ENCODE measurements at regions not wholly inside any gene's neighbourhood (a gene's known extent, or its start where the extent isn't known, plus 50 kb on each side); places are given as distances from the start of the nearest gene placed in this dataset.

- Mint-ChIP-seq H3K4me3 (no peak overlapping the region), H3K27ac (no peak overlapping the region), H3K9me3 (no peaks in the 10 kb centered on the region), H3K36me3 (ENCODE audit: low read depth) (no peaks in the 10 kb centered on the region), H3K27me3 (no peaks in the 10 kb centered on the region), H3K4me1 (no peaks in the 10 kb centered on the region)
- ChIA-PET POLR2A (no interaction called here), CTCF (no interaction called here)
- DNase-seq: no peak
Observed at GRCh38 chr3:106813742-106814141, 563.5 kb upstream of the CCDC54 start.

DNA sequence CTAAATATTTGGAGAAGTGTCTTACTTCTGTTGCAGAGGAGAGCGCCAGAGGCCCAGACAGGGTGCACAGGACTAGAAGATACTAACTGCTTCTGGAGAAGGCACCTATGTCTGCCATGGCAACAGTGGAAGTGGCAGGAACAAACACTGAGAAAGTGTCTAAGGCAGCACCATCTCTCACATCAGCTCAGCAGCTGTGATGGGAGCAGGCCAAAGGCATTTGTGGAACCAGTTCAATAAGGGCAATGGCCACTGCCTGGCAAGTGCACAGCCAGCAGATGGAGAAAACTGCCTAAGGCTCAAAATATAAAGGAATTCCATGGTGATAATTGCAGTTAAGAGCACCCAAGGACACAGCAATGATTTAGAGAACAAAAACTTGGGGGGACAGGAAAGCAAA, 563.0 kb upstream of the CCDC54 start:
- no peak overlapping the region for H3K4me3 Mint-ChIP-seq
- ChIA-PET POLR2A (no interaction called here), CTCF (no interaction called here)
- H3K36me3 Mint-ChIP-seq (ENCODE audit: low read depth): no peaks in the 10 kb centered on the region
- DNase-seq: no peak
- H3K4me1 Mint-ChIP-seq: no peaks in the 10 kb centered on the region
- H3K27ac Mint-ChIP-seq: no peak overlapping the region
- H3K27me3 Mint-ChIP-seq: no peaks in the 10 kb centered on the region
- H3K9me3 Mint-ChIP-seq: no peaks in the 10 kb centered on the region

DNA sequence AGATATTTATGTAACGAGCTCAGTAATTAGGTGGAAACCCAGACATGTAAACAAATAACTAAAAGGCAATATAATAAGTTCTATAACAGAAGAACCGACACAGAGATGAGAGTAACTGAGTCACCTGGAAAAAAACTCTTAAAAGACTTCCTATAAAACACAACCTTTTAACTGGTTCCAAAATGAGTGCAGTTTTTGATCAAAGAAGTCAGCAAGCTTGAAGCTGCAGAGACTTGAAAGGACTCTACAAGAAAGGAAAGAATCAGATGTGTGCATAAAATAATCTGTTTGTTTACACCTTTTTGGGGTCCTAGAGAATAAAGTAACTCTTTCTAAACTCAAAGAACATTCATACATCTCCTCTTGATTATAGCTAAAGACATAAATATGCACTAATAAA, 560.4 kb upstream of the CCDC54 start:
- Mint-ChIP-seq H3K27me3 (no peaks in the 10 kb centered on the region), H3K9me3 (peaks cover 3% of the 10 kb centered on the region), H3K36me3 (ENCODE audit: low read depth) (no peaks in the 10 kb centered on the region), H3K4me3 (no peak overlapping the region), H3K27ac (no peak overlapping the region), H3K4me1 (no peaks in the 10 kb centered on the region)
- no peak for DNase-seq
- ChIA-PET CTCF (no interaction called here), POLR2A (no interaction called here)

- Mint-ChIP-seq H3K4me1 (no peaks in the 10 kb centered on the region), H3K27me3 (no peaks in the 10 kb centered on the region), H3K27ac (no peak overlapping the region), H3K36me3 (ENCODE audit: low read depth) (no peaks in the 10 kb centered on the region), H3K9me3 (peaks cover 3% of the 10 kb centered on the region), H3K4me3 (no peak overlapping the region)
- no peak for DNase-seq
- POLR2A ChIA-PET: no interaction called here
- CTCF ChIA-PET: no interaction called here
Observed at GRCh38 chr3:106817706-106818105, 559.5 kb upstream of the CCDC54 start.

GRCh38 chr3:106819440-106819839, 557.8 kb upstream of the CCDC54 start:
- Mint-ChIP-seq H3K9me3 (peaks cover 3% of the 10 kb centered on the region), H3K4me3 (no peak overlapping the region), H3K27ac (no peak overlapping the region), H3K4me1 (no peaks in the 10 kb centered on the region), H3K27me3 (no peaks in the 10 kb centered on the region), H3K36me3 (ENCODE audit: low read depth) (no peaks in the 10 kb centered on the region)
- POLR2A ChIA-PET: no interaction called here
- no peak for DNase-seq
- CTCF ChIA-PET: no interaction called here

GRCh38 chr3:106820726-106821362, 556.4 kb upstream of the CCDC54 start:
- Mint-ChIP-seq H3K27ac (no peak overlapping the region), H3K36me3 (ENCODE audit: low read depth) (no peaks in the 10 kb centered on the region), H3K27me3 (peaks cover 1% of the 10 kb centered on the region), H3K4me1 (no peaks in the 10 kb centered on the region), H3K9me3 (peaks cover 3% of the 10 kb centered on the region), H3K4me3 (no peak overlapping the region)
- CTCF ChIA-PET: no interaction called here
- POLR2A ChIA-PET: no interaction called here
- DNase-seq: no peak

GRCh38 chr3:106821801-106822200, 555.4 kb upstream of the CCDC54 start:
- ChIA-PET POLR2A (no interaction called here), CTCF (no interaction called here)
- H3K27me3 Mint-ChIP-seq: peaks cover 1% of the 10 kb centered on the region
- H3K36me3 Mint-ChIP-seq (ENCODE audit: low read depth): no peaks in the 10 kb centered on the region
- no peaks in the 10 kb centered on the region for H3K4me1 Mint-ChIP-seq
- no peak for DNase-seq
- no peak overlapping the region for H3K27ac Mint-ChIP-seq
- H3K4me3 Mint-ChIP-seq: no peak overlapping the region
- peaks cover 3% of the 10 kb centered on the region for H3K9me3 Mint-ChIP-seq

GRCh38 chr3:106822204-106822603, 555.0 kb upstream of the CCDC54 start:
- Mint-ChIP-seq H3K27ac (no peak overlapping the region), H3K27me3 (peaks cover 1% of the 10 kb centered on the region), H3K4me1 (peaks cover 3% of the 10 kb centered on the region), H3K36me3 (ENCODE audit: low read depth) (no peaks in the 10 kb centered on the region), H3K4me3 (no peak overlapping the region), H3K9me3 (peaks cover 3% of the 10 kb centered on the region)
- DNase-seq: no peak
- ChIA-PET POLR2A (no interaction called here), CTCF (no interaction called here)

GRCh38 chr3:106823701-106824100, 553.5 kb upstream of the CCDC54 start:
- ChIA-PET POLR2A (no interaction called here), CTCF (no interaction called here)
- H3K36me3 Mint-ChIP-seq (ENCODE audit: low read depth): no peaks in the 10 kb centered on the region
- no peak overlapping the region for H3K4me3 Mint-ChIP-seq
- no peak for DNase-seq
- H3K4me1 Mint-ChIP-seq: peaks cover 5% of the 10 kb centered on the region
- peaks cover 3% of the 10 kb centered on the region for H3K9me3 Mint-ChIP-seq
- H3K27me3 Mint-ChIP-seq: peaks cover 1% of the 10 kb centered on the region
- H3K27ac Mint-ChIP-seq: no peak overlapping the region

DNA sequence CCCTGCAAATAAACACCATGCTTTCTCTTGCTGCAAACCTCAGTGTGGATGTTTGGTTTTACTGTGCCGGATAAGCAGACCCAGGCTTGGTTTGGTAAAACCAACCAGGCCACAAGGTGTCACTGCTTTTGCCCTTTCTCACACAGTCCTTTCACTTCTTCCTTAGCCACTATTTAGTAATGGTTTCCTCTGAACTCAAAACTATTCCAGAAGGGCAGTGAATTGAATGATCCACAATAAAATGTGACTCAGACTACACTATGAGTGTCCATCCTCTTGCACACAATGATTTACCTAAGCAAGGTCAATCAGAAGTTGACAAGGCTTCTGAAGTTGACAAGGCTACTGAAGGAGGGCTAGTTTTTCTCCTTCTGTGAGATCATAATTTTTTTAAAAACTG, 552.4 kb upstream of the CCDC54 start:
- no peak for DNase-seq
- Mint-ChIP-seq H3K27ac (no peak overlapping the region), H3K4me1 (peaks cover 5% of the 10 kb centered on the region), H3K9me3 (peaks cover 3% of the 10 kb centered on the region), H3K27me3 (peaks cover 1% of the 10 kb centered on the region), H3K4me3 (no peak overlapping the region), H3K36me3 (ENCODE audit: low read depth) (no peaks in the 10 kb centered on the region)
- POLR2A ChIA-PET: no interaction called here
- CTCF ChIA-PET: no interaction called here

DNA sequence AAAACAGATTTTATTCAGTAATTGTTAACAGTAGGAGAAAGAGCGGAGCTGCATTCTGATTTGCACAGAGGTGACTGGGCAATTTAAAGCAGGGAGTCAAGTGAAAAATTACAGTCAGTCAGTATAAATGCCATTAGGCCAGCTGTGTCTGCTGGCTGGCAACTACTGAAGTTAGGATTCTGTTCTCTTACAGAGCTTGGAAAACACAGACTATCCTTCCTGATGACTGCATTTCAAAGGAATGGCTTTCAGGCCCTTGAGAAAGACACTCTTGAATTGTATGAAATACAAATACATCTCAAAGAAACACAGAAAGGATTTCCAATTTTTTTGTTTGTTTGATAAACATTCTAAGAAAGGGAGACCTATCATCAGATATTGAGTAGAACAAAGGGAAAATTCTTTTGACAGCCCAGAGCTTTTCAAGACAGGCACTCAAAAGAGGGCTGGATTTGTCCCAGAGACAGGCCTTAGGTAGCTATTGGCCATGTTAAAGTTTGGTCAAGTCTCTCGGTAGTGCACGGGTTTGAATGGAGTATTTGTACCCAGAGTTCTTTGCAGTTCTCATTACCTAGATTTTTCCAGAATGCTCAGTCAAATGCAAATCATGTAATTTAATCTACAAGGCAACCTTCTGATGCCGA, 551.2 kb upstream of the CCDC54 start:
- ChIA-PET CTCF (no interaction called here), POLR2A (no interaction called here)
- Mint-ChIP-seq H3K27ac (no peak overlapping the region), H3K4me3 (no peak overlapping the region), H3K4me1 (peaks cover 5% of the 10 kb centered on the region), H3K9me3 (peaks cover 1% of the 10 kb centered on the region), H3K27me3 (peaks cover 1% of the 10 kb centered on the region), H3K36me3 (ENCODE audit: low read depth) (no peaks in the 10 kb centered on the region)
- DNase-seq: no peak

DNA sequence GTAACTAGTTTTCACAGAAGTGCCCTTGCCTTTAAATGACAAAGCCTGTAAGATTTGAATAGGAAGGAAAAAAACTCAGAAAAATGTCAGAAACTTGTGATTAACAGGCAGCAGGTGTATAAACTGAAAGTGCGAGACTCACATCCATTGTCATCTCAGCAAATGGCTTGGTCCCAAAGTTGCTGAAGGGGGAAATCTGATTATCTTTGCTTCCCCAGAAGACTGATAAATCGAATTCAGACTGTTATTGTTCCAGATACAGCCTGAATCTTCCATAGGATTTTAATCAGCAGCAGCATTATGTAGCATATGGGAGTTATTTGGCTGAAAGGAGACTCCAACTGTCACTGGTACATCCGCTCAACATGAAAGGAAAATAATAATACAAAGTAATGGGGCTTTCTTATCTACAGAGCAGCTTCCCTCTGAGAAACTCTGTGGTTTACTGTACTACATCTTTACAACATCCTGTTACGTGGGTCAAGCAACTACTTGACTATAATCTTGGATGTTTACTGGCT, 550.4 kb upstream of the CCDC54 start:
- POLR2A ChIA-PET: interaction anchor here (0.6 kb wide), 1 partner anchor 1648 kb away, joined by 3 read pairs; no protein-coding TSS in a partner anchor
- peaks cover 5% of the 10 kb centered on the region for H3K4me1 Mint-ChIP-seq
- H3K36me3 Mint-ChIP-seq (ENCODE audit: low read depth): no peaks in the 10 kb centered on the region
- no peak for DNase-seq
- CTCF ChIA-PET: no interaction called here
- no peak overlapping the region for H3K27ac Mint-ChIP-seq
- no peak overlapping the region for H3K4me3 Mint-ChIP-seq
- peaks cover 1% of the 10 kb centered on the region for H3K27me3 Mint-ChIP-seq
- peaks cover 5% of the 10 kb centered on the region for H3K9me3 Mint-ChIP-seq

DNA sequence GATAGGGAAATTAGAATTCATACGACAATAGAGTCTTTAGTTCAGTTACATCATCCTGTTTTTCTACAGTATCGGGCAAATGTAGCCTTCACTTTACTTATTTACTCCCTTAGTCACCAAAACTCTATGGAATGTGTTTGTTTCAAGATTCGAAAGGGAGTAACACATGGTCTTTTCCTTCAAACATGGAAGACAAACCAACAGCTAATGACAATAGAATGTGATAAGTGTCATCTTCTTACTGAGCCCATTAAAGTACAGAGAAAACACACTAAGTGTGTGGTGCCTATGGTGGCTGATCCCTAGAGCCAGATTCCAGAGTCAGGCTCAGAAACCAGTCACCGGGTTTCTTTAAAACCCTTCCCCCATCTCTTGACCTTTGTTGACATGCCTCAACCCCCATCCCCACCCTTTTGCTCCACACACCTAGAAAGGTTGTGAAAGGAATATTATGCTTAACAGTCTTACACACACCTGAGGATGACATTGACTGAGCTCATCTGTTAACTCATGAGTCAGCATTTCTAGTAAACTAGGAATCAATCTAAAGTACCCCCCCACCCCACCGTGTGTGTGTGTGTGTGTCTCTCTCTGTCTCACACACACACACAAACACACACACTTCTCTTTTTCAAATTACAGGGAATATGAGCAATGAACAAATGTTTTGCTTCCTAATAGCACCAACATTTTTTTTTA, 549.6 kb upstream of the CCDC54 start:
- POLR2A ChIA-PET: no interaction called here
- CTCF ChIA-PET: no interaction called here
- no peak overlapping the region for H3K27ac Mint-ChIP-seq
- H3K36me3 Mint-ChIP-seq (ENCODE audit: low read depth): no peaks in the 10 kb centered on the region
- no peak overlapping the region for H3K4me3 Mint-ChIP-seq
- H3K27me3 Mint-ChIP-seq: peaks cover 1% of the 10 kb centered on the region
- peaks cover 11% of the 10 kb centered on the region for H3K9me3 Mint-ChIP-seq
- DNase-seq: no peak
- peaks cover 5% of the 10 kb centered on the region for H3K4me1 Mint-ChIP-seq

DNA sequence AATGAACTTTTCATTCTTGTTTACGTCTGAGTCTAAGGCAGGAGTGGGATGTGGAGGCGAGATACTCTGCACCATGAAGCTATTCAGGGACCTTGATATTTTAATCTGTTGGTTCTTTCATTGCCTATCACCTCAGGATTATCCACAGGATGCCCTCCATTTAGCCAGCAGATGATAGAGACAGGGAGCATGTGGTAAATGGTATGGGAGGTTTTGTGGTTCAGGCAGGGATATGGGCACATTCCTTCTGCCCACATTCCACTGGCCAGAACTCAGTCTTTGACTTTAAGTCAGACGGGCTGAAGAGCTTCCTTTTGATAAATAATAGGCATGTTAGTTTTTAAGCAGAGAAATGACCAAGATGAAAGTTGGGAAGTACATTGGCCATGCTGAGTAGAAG, 548.0 kb upstream of the CCDC54 start:
- H3K4me1 Mint-ChIP-seq: peaks cover 5% of the 10 kb centered on the region
- H3K27ac Mint-ChIP-seq: no peak overlapping the region

More for the DNA sequence above, 548.0 kb upstream of the CCDC54 start:
- ChIA-PET POLR2A (no interaction called here), CTCF (no interaction called here)
- DNase-seq: no peak
- H3K27me3 Mint-ChIP-seq: peaks cover 1% of the 10 kb centered on the region
- H3K9me3 Mint-ChIP-seq: peaks cover 11% of the 10 kb centered on the region
- no peak overlapping the region for H3K4me3 Mint-ChIP-seq
- H3K36me3 Mint-ChIP-seq (ENCODE audit: low read depth): no peaks in the 10 kb centered on the region

All from activated CD4-positive, alpha-beta memory T cell treated with anti-CD3 and anti-CD28 coated beads, Interleukin-2, amount 10 ng/mL, durations not matched to agents 7 days and 5 days (primary cell).